ENCODE measurements at regions not wholly inside any gene's neighbourhood (a gene's known extent, or its start where the extent isn't known, plus 50 kb on each side); places are given as distances from the start of the nearest gene placed in this dataset.

- TF ChIP-seq CTCF (conservative IDR thresholded peaks at IDR 0.05; ENCODE audit: low read depth, low read length): no peak
- TF ChIP-seq EZH2 (IDR thresholded peaks at IDR 0.05; ENCODE audit: borderline replicate concordance, low read depth, low read length, poor library complexity, severe bottlenecking): no peak
Measured at GRCh38 chr4:153931804-153932203, 142.9 kb upstream of the SFRP2 start.
